A549 (cell line): ENCODE measurements at regions not wholly inside any gene's neighbourhood (a gene's known extent, or its start where the extent isn't known, plus 50 kb on each side); places are given as distances from the start of the nearest gene placed in this dataset.

Source experiments
- BCL3 ChIP-seq: fragments of >200 bp; sonication (Bioruptor Twin); formaldehyde crosslinking; IDR thresholded peaks from 3 replicates; pipeline ENCODE4 v1.6.1; 2016
- CTCF ChIP-seq: fragments of >200 bp; sonication (Bioruptor Twin); formaldehyde crosslinking; IDR thresholded peaks from 3 replicates; pipeline ENCODE4 v1.5.1; 2016
- HOXA7 ChIP-seq: fragments of 250-450 bp; sonication (Bioruptor Pico); IDR thresholded peaks from 2 replicates; pipeline ENCODE4 v1.5.0; 2020; ENCODE audit warnings: mild to moderate bottlenecking, moderate library complexity
- JUNB ChIP-seq: fragments of >200 bp; sonication (Bioruptor Twin); formaldehyde crosslinking; IDR thresholded peaks from 2 replicates; pipeline ENCODE4 v1.6.1; 2016
- POLR2A ChIP-seq: IDR thresholded peaks from 2 replicates; pipeline ENCODE4 v1.6.1; 2012; ENCODE audit warnings: mild to moderate bottlenecking, low read length

GRCh38 chr2:217412277-217412676, 552.4 kb upstream of the TNP1 start:
- TF ChIP-seq CTCF = no peak
- no peak for TF ChIP-seq POLR2A
- TF ChIP-seq BCL3 = no peak
- no peak for TF ChIP-seq HOXA7 (CRISPR knock-in tag)
- TF ChIP-seq JUNB = no peak
